CD14-positive monocyte (primary cell): ENCODE measurements at regions not wholly inside any gene's neighbourhood (a gene's known extent, or its start where the extent isn't known, plus 50 kb on each side); places are given as distances from the start of the nearest gene placed in this dataset.

ENCODE experiments used
- DNase-seq, 3 donors: peaks; one replicate each; pipeline ENCODE4 v3.0.0-alpha.2; 2011 to 2022
- H2AFZ ChIP-seq: 2 replicates; pipeline ENCODE4 v1.6.0; 2012; ENCODE audit warnings: mild to moderate bottlenecking, low read depth, low read length, inconsistent platforms; ENCODE audit not compliant: insufficient read depth, poor library complexity, severe bottlenecking
- H3K27ac ChIP-seq, 2 donors: 1 replicate in 1 of 2; 2 replicates in 1 of 2; pipeline ENCODE4 v1.5.1; 2012 to 2013; ENCODE audit warnings: low read length in 2 of 2, control low read depth in 1 of 2, inconsistent platforms in 1 of 2, low read depth in 1 of 2, mild to moderate bottlenecking in 1 of 2
- H3K27me3 ChIP-seq, 2 donors: one replicate each; pipeline versions ENCODE4 v1.6.0 to v1.6.1; 2011 to 2013; ENCODE audit warnings: low read length in 2 of 2; ENCODE audit not compliant: control insufficient read depth in 2 of 2, insufficient read depth in 2 of 2
- H3K36me3 ChIP-seq, 2 donors: replicated peaks in 1 of 2; 1 replicate in 1 of 2; 2 replicates in 1 of 2; pipeline versions ENCODE4 v1.5.1 to v1.6.1; 2012 to 2013; ENCODE audit warnings: low read length in 2 of 2, control low read depth in 1 of 2, inconsistent platforms in 1 of 2, mild to moderate bottlenecking in 1 of 2; ENCODE audit not compliant: insufficient read depth in 2 of 2, control insufficient read depth in 1 of 2
- H3K4me1 ChIP-seq, 2 donors: 1 replicate in 1 of 2; 2 replicates in 1 of 2; pipeline versions ENCODE4 v1.5.1 to v1.6.1; 2012 to 2013; ENCODE audit warnings: low read length in 2 of 2, control low read depth in 1 of 2, inconsistent platforms in 1 of 2, mild to moderate bottlenecking in 1 of 2, moderate library complexity in 1 of 2; ENCODE audit not compliant: insufficient read depth in 2 of 2, control insufficient read depth in 1 of 2
- H3K4me2 ChIP-seq: replicated peaks from 2 replicates; pipeline ENCODE3; 2012; ENCODE audit warnings: low read length, moderate library complexity, mild to moderate bottlenecking; ENCODE audit not compliant: poor library complexity, severe bottlenecking; ENCODE audit errors: extremely low read depth
- H3K4me3 ChIP-seq, 3 experiments: fragments of 200-600 bp in 1 of 3; sonication (generic) in 1 of 3; replicated peaks in 1 of 3; 1 replicate in 2 of 3; 2 replicates in 1 of 3; pipeline ENCODE4 v1.5.1; 2011 to 2013; ENCODE audit warnings: low read length in 3 of 3, mild to moderate bottlenecking in 3 of 3, control low read depth in 2 of 3, low read depth in 2 of 3, inconsistent platforms in 1 of 3, moderate library complexity in 1 of 3
- H3K79me2 ChIP-seq: 2 replicates; pipeline ENCODE4 v1.6.0; 2012; ENCODE audit warnings: mild to moderate bottlenecking, control low read depth, inconsistent platforms, low read length, moderate library complexity; ENCODE audit not compliant: insufficient read depth
- H3K9ac ChIP-seq: 2 replicates; pipeline ENCODE4 v1.6.0; 2017; ENCODE audit warnings: low read length, mild to moderate bottlenecking; ENCODE audit not compliant: insufficient read depth, poor library complexity, severe bottlenecking
- H3K9me3 ChIP-seq, 2 donors: replicated peaks in 1 of 2; 1 replicate in 1 of 2; 2 replicates in 1 of 2; pipeline versions ENCODE4 v1.5.1 to v1.6.1; 2012 to 2013; ENCODE audit warnings: low read length in 2 of 2, control low read depth in 1 of 2; ENCODE audit not compliant: control insufficient read depth in 1 of 2, insufficient read depth in 1 of 2
- H4K20me1 ChIP-seq: 2 replicates; pipeline ENCODE4 v1.6.0; 2012; ENCODE audit warnings: mild to moderate bottlenecking, low read length, control low read depth, moderate library complexity; ENCODE audit not compliant: insufficient read depth
- H3K27ac Mint-ChIP-seq, 7 donors: one replicate each; pipeline ENCODE4 v1.8.0; 2020; ENCODE audit warnings: mild to moderate bottlenecking in 7 of 7, mixed read lengths in 7 of 7, moderate library complexity in 6 of 7, inconsistent platforms in 2 of 7
- H3K27me3 Mint-ChIP-seq, 3 donors: one replicate each; pipeline ENCODE4 v1.8.0; 2021 to 2022; ENCODE audit warnings: low read depth in 3 of 3, mild to moderate bottlenecking in 3 of 3, mixed read lengths in 3 of 3, moderate library complexity in 3 of 3, inconsistent platforms in 1 of 3
- H3K36me3 Mint-ChIP-seq, 2 donors: one replicate each; pipeline ENCODE4 v1.8.0; 2020; ENCODE audit warnings: mixed read lengths in 2 of 2, inconsistent platforms in 1 of 2, mild to moderate bottlenecking in 1 of 2
- H3K4me1 Mint-ChIP-seq: one replicate; pipeline ENCODE4 v1.8.0; 2020; ENCODE audit warnings: mild to moderate bottlenecking, mixed read lengths
- H3K4me3 Mint-ChIP-seq, 2 donors: one replicate each; pipeline ENCODE4 v1.8.0; 2020; ENCODE audit warnings: mild to moderate bottlenecking in 2 of 2, mixed read lengths in 2 of 2, moderate library complexity in 1 of 2
- H3K9me3 Mint-ChIP-seq, 7 donors: one replicate each; pipeline ENCODE4 v1.8.0; 2020 to 2022; ENCODE audit warnings: mixed read lengths in 7 of 7, mild to moderate bottlenecking in 6 of 7, moderate library complexity in 6 of 7, inconsistent platforms in 2 of 7
- CTCF ChIP-seq: fragments of 200-600 bp; IDR thresholded peaks from one replicate; pipeline ENCODE4 v1.8.0; 2022; ENCODE audit warnings: antibody characterized with exemption, mild to moderate bottlenecking
- whole genome bisulfite sequencing: methylation state at CpG from one replicate; pipeline ENCODE4 v1.1.5; 2013; ENCODE audit warnings: missing lambda C conversion rate; ENCODE audit not compliant: insufficient coverage; 5-methylcytosine and 5-hydroxymethylcytosine counted together
- intact Hi-C, 2 donors: fragments of 100-400 bp; cut with micrococcal nuclease; formaldehyde crosslinking; loops; one replicate each; pipeline versions ENCODE4 v1.15.0 to v1.15.1; 2023

GRCh38 chr16:35425270-35425669 lies 1965.9 kb downstream of the TP53TG3F start:
- H3K27ac Mint-ChIP-seq = no peak overlapping the region
- H4K20me1 ChIP-seq = no peaks in the 10 kb centered on the region
- H2AFZ ChIP-seq = no peak overlapping the region
- H3K36me3 Mint-ChIP-seq = no peaks in the 10 kb centered on the region
- H3K4me2 ChIP-seq = no peak overlapping the region
- no peaks in the 10 kb centered on the region for H3K4me1 Mint-ChIP-seq
- H3K27ac ChIP-seq = no peak overlapping the region
- H3K9me3 ChIP-seq = peaks cover 12 to 36% of the 10 kb centered on the region in 2 donors
- no peaks in the 10 kb centered on the region for H3K79me2 ChIP-seq
- H3K9me3 Mint-ChIP-seq = peaks cover 0 to 22% (median 5%) of the 10 kb centered on the region in 7 donors
- H3K36me3 ChIP-seq = no peaks in the 10 kb centered on the region
- no peaks in the 10 kb centered on the region for H3K4me1 ChIP-seq
- H3K4me3 Mint-ChIP-seq = no peak overlapping the region
- WGBS = 49% methylated on average over 26 of the region's 32 CpGs
- no peak overlapping the region for H3K9ac ChIP-seq
- no peak for TF ChIP-seq CTCF
- DNase-seq = no peak
- intact Hi-C loops = no loop called here
- no peaks in the 10 kb centered on the region for H3K27me3 ChIP-seq
- peaks cover 0 to 2% (median 0%) of the 10 kb centered on the region in 3 donors for H3K27me3 Mint-ChIP-seq
- no peak overlapping the region for H3K4me3 ChIP-seq

- no peak overlapping the region for H3K4me2 ChIP-seq
- no peak for DNase-seq
- intact Hi-C loops = no loop called here
- H3K4me1 ChIP-seq = no peaks in the 10 kb centered on the region
- H3K9me3 ChIP-seq = peaks cover 32 to 39% of the 10 kb centered on the region in 2 donors
- peak; percentile 33 for TF ChIP-seq CTCF
- H3K27ac Mint-ChIP-seq = no peak overlapping the region
- no peaks in the 10 kb centered on the region for H3K27me3 ChIP-seq
- H3K4me1 Mint-ChIP-seq = no peaks in the 10 kb centered on the region
- H3K27ac ChIP-seq = no peak overlapping the region
- H2AFZ ChIP-seq = no peak overlapping the region
- peaks cover 0 to 14% (median 7%) of the 10 kb centered on the region in 7 donors for H3K9me3 Mint-ChIP-seq
- 4% methylated on average over 4 of the region's 4 CpGs for whole genome bisulfite sequencing
- H3K27me3 Mint-ChIP-seq = no peaks in the 10 kb centered on the region
- H3K79me2 ChIP-seq = no peaks in the 10 kb centered on the region
- no peaks in the 10 kb centered on the region for H4K20me1 ChIP-seq
- no peak overlapping the region for H3K4me3 ChIP-seq
- no peaks in the 10 kb centered on the region for H3K36me3 ChIP-seq
- no peaks in the 10 kb centered on the region for H3K36me3 Mint-ChIP-seq
- no peak overlapping the region for H3K4me3 Mint-ChIP-seq
- H3K9ac ChIP-seq = no peak overlapping the region
Measured at GRCh38 chr16:35431829-35432663, 1972.6 kb downstream of the TP53TG3F start.
